Small intestine (tissue), 7 donors: ENCODE measurements at regions not wholly inside any gene's neighbourhood (a gene's known extent, or its start where the extent isn't known, plus 50 kb on each side); places are given as distances from the start of the nearest gene placed in this dataset.
A peak's percentile ranks its signal among the peaks of the same experiment; 100 is the strongest.

Experiments used
- DNase-seq, 2 donors: peaks; one replicate each; pipeline versions ENCODE4 v3.0.0 to v3.0.0-alpha.2; 2013
- FAIRE-seq: peaks from 2 replicates; lab custom pipeline; 2012; peaks lifted over from hg19 to GRCh38; lab: Jason Lieb, UNC
- H3K27ac ChIP-seq, 3 donors: one replicate each; pipeline ENCODE4 v1.5.1; 2013; ENCODE audit warnings: low read length in 2 of 3, mild to moderate bottlenecking in 2 of 3, control low read depth in 1 of 3, inconsistent platforms in 1 of 3, low read depth in 1 of 3, moderate library complexity in 1 of 3
- H3K27me3 ChIP-seq, 3 donors: one replicate each; pipeline ENCODE4 v1.6.1; 2013; ENCODE audit warnings: low read length in 3 of 3, inconsistent platforms in 1 of 3; ENCODE audit not compliant: control insufficient read depth in 3 of 3, insufficient read depth in 3 of 3
- H3K36me3 ChIP-seq, 3 donors: one replicate each; pipeline ENCODE4 v1.6.1; 2013; ENCODE audit warnings: low read length in 3 of 3, inconsistent platforms in 1 of 3, low read depth in 1 of 3, mild to moderate bottlenecking in 1 of 3, moderate library complexity in 1 of 3; ENCODE audit not compliant: control insufficient read depth in 3 of 3, insufficient read depth in 2 of 3
- H3K4me1 ChIP-seq, 3 donors: one replicate each; pipeline ENCODE4 v1.6.1; 2013; ENCODE audit warnings: low read length in 2 of 3, inconsistent platforms in 1 of 3, low read depth in 1 of 3, mild to moderate bottlenecking in 1 of 3, moderate library complexity in 1 of 3; ENCODE audit not compliant: control insufficient read depth in 3 of 3, insufficient read depth in 2 of 3
- H3K4me3 ChIP-seq, 3 donors: one replicate each; pipeline ENCODE4 v1.5.1; 2013; ENCODE audit warnings: low read length in 3 of 3, control low read depth in 1 of 3, inconsistent platforms in 1 of 3, low read depth in 1 of 3, mild to moderate bottlenecking in 1 of 3, moderate library complexity in 1 of 3
- H3K9me3 ChIP-seq, 2 donors: one replicate each; pipeline ENCODE4 v1.6.1; 2013; ENCODE audit warnings: low read depth in 1 of 2, low read length in 1 of 2; ENCODE audit not compliant: control insufficient read depth in 2 of 2, insufficient read depth in 1 of 2
- WGBS, 3 donors: extraction: QIAGEN DNeasy Blood & Tissue Kit; methylation state at CpG; one replicate each; pipeline ENCODE4 v1.1.7; 2013; 5-methylcytosine and 5-hydroxymethylcytosine counted together
- donor health status: healthy with polysubstance abuse.
- donor health status: control.
- donor health status: control.
- donor health status: Bipolar disorder and iron deficiency.
- donor health status: healthy.

DNA sequence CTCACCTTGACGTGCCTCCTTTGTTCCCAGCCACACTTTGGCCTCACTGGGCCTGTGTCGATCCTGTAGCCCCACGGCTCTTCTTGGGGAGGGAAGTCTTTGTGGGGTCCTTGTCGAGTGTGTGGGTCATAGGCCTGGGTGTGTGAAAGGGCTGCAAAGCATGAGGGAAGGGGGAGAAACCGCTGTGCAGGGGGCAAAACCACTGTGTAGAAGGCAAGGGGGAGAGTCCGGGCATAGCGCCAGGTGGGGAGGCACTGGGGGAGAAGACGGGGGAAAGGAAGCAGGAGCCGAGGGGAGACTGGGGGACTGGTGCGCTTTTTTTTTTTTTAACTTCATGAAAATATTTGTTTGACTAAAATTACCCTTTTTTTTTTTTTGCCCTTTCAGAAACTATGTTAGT lies 65.1 kb upstream of the RASD2 start:
- Histone ChIP-seq H3K27me3 (no peaks in the 10 kb centered on the region), H3K4me1 (peaks cover 0 to 16% (median 5%) of the 10 kb centered on the region in 3 donors), H3K27ac (no peak overlapping the region), H3K9me3 (peaks cover 0 to 10% of the 10 kb centered on the region in 2 donors), H3K4me3 (no peak overlapping the region), H3K36me3 (no peaks in the 10 kb centered on the region)
- DNase-seq (no peak), FAIRE-seq (no peak)
- 46 to 73% (median 54%) methylated on average over 10 of the region's 10 CpGs for WGBS, 3 donors

DNA sequence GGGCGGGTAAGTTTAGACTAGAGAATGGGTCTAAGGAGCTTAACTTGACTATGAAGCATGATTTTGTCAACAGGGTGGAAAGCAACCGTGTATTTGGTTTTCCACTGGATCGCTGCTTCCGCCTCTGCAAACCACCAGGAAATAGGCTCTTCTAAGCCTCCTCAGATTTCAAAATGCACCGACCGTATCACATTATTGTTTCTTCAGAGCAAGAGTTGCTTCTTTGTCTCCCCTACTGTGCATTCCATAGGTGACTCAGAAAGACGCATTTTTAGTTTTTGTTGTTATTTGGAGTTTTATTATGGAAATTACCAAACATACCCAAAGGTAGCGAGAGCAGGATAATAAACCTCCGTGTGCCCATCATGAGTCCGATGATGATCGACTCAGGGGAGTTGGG lies 64.3 kb upstream of the RASD2 start:
- WGBS, 3 donors = 75 to 86% (median 79%) methylated on average over 11 of the region's 11 CpGs
- Histone ChIP-seq H3K27ac (no peak overlapping the region), H3K4me1 (peaks cover 2 to 24% (median 6%) of the 10 kb centered on the region in 3 donors), H3K27me3 (no peaks in the 10 kb centered on the region), H3K36me3 (no peaks in the 10 kb centered on the region), H3K4me3 (no peak overlapping the region), H3K9me3 (peaks cover 0 to 2% of the 10 kb centered on the region in 2 donors)
- DNase-seq (no peak), FAIRE-seq (no peak)

DNA sequence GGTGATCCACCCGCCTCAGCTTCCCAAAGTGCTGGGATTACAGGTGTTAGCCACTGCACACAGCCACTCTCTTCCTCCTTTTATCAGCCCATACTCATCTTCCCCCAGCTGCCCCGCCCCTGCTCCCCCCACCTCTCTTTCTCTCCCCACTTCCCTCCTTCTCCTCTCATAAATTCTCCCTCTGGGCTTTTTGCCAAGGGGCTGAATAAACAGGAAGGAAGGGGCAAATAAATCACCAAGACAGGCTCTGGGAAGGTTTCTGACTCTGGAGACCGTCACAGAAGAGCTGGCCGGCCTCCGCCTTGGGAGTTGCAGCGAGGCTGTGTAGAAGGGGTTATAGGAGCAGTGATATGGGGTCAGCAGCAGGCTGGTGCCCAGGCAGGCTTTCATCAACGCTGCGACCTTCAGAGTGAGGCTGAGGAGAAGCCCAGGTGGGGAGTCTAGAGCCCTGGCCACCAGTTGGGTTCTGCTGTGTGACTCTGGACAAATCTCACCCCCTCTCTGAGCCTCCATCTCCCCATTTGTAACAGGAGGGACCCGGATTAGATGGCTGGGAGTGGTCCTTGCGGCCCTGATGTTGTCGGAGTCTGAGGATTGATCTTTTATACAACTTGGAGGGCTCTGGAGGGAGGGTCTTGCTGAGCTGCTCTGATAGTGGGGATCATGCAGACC lies 62.6 kb upstream of the RASD2 start:
- peak overlapping the region in 2 of 3 donors; percentile 2 to 5 for H3K27ac ChIP-seq
- peaks cover 0 to 5% of the 10 kb centered on the region in 2 donors for H3K9me3 ChIP-seq
- FAIRE-seq = no peak
- peak; percentile 68 to 76 for DNase-seq
- 18 to 22% (median 18%) methylated on average over 11 of the region's 11 CpGs for WGBS, 3 donors
- H3K4me1 ChIP-seq = peaks cover 2 to 24% (median 6%) of the 10 kb centered on the region in 3 donors
- no peak overlapping the region for H3K4me3 ChIP-seq
- no peaks in the 10 kb centered on the region for H3K27me3 ChIP-seq
- no peaks in the 10 kb centered on the region for H3K36me3 ChIP-seq

DNA sequence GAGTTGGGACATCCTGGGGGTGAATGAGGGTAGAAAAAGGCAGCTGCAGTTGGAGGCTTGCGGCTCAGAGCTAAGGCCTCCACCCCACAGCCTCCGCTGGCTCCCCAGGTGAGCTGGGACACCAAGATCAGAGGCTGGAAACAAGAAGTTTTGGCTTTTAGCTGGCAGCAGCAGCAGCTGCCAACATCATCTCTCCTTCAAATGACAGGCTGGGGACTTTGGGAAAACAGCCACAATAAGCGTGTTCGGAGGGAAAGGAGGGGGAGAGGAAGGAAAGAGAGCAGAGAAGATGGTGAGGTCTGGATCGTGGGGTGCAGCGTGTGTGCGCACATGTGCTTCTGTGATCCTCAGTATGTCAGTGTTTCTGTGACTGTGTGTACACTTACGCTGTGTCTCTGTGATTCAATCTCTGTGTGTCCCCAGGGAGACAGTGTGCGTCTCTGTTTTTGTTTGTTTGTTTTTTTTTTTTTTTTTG lies 62.0 kb upstream of the RASD2 start:
- Histone ChIP-seq H3K4me1 (peaks cover 2 to 24% (median 6%) of the 10 kb centered on the region in 3 donors), H3K27ac (peak overlapping the region in 2 of 3 donors; percentile 2 to 5), H3K4me3 (no peak overlapping the region), H3K9me3 (peaks cover 0 to 5% of the 10 kb centered on the region in 2 donors), H3K27me3 (no peaks in the 10 kb centered on the region), H3K36me3 (no peaks in the 10 kb centered on the region)
- FAIRE-seq (no peak), DNase-seq (no peak)
- 76 to 90% (median 88%) methylated on average over 9 of the region's 9 CpGs for WGBS, 3 donors

DNA sequence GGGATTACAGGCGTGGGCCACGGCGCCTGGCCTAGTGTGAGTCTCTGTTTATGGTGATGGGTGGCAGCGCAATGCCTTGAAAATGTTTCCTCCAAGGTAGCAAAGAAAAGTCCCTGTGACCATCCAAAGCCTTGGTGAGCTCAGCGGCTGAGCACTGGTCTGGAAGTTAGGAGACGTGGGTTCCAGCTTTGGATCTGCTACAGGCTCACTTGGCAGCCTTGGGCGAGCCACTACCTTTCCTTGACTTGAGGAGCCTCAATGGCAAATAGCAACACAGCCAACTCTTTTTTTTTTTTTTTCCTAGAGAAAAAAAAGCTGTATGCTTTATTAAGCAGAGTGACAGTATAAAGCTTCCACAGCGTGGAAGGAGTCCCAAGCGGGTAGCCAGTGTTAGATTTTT lies 61.3 kb upstream of the RASD2 start:
- DNase-seq = no peak
- H3K27me3 ChIP-seq = no peaks in the 10 kb centered on the region
- H3K9me3 ChIP-seq = peaks cover 0 to 5% of the 10 kb centered on the region in 2 donors
- no peak overlapping the region for H3K27ac ChIP-seq
- H3K4me3 ChIP-seq = no peak overlapping the region
- peaks cover 2 to 24% (median 6%) of the 10 kb centered on the region in 3 donors for H3K4me1 ChIP-seq
- WGBS, 3 donors = 84 to 89% (median 88%) methylated on average over 9 of the region's 9 CpGs
- no peaks in the 10 kb centered on the region for H3K36me3 ChIP-seq
- no peak for FAIRE-seq

DNA sequence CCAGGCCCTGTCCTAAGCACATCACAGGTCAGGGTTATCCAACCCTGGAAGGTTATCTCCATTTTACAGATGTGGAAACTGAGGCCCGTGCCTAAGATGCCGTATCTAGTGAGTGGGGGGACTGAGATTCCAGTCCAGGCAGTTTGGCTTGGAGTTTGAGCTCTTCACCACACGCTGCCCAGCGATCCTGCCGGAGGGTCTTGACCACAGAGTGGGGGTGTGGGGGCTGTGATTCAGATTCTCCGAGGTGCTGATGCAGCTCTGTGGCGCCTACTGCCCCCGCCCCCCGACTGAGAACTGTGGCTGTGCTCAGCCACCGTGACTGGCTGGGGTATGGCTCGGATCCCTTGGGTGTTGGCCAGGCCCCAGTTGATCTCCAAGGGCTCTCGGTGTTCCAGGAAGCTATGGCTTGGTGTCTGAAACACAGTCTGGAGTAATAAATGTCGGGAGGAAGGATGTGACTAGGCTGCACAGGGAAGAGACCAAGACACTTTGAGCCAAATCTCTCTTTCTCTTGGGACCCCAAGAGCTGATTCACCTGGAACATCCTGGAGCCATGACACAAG lies 60.6 kb upstream of the RASD2 start:
- 57 to 59% (median 58%) methylated on average over 13 of the region's 13 CpGs for WGBS, 3 donors
- DNase-seq = no peak
- H3K27ac ChIP-seq = peak overlapping the region in 2 of 3 donors; percentile 40 to 55

DNA sequence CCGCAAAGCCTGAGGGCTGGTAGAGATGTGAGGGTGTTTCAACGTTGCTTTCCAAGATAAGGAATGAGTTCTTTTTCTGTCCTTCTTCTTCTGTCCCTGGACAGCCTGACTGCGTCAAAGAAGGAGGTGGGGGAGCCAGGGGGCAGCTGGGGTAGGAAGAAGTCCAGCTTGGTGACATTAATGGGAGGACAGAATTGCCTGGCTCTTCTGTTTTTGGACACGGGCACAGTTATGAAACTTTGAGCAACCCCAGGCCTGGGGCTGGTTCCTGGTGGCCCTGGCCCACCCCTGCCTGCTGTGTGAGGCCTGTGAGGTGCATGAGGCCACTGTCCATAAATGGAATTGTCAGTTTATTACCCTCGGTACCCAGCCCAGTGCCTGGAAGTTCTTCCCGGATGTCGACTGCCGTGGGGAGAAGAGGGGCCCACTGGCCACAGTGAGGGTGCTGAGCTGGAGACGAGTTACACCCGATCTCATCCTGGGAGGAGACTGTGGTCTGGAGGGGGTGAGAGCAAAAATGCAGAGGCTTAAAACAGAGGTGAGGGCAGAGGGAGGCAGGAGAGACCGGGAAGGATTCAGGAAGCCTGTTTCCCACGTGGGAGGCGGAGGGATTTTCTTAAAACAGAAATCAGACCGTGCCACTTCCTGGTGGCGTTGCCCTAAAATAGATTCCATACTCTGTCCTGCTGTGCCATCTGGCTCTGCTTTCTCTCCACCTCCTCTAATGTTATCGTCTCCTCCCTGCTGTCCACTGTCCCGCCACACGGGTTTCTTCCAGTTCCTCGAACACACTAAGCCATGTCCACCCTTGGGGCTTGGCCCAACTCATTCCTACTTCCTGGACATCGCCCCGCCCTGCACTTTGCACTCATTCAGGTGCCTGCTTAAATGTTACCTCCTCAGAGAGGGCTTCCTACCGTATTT lies 59.7 kb upstream of the RASD2 start:
- Histone ChIP-seq H3K9me3 (peaks cover 0 to 5% of the 10 kb centered on the region in 2 donors), H3K27me3 (no peaks in the 10 kb centered on the region), H3K4me3 (no peak overlapping the region), H3K36me3 (no peaks in the 10 kb centered on the region), H3K27ac (peak overlapping the region in 2 of 3 donors; percentile 40 to 55), H3K4me1 (peaks cover 2 to 24% (median 6%) of the 10 kb centered on the region in 3 donors)
- WGBS, 3 donors = 43 to 49% (median 47%) methylated on average over 22 of the region's 22 CpGs
- FAIRE-seq (no peak), DNase-seq (peak; percentile 28 to 66)

More for the DNA sequence above, 60.6 kb upstream of the RASD2 start:
- Histone ChIP-seq H3K4me1 (peaks cover 2 to 24% (median 6%) of the 10 kb centered on the region in 3 donors), H3K9me3 (peaks cover 0 to 5% of the 10 kb centered on the region in 2 donors), H3K27me3 (no peaks in the 10 kb centered on the region), H3K36me3 (no peaks in the 10 kb centered on the region), H3K4me3 (no peak overlapping the region)
- no peak for FAIRE-seq

DNA sequence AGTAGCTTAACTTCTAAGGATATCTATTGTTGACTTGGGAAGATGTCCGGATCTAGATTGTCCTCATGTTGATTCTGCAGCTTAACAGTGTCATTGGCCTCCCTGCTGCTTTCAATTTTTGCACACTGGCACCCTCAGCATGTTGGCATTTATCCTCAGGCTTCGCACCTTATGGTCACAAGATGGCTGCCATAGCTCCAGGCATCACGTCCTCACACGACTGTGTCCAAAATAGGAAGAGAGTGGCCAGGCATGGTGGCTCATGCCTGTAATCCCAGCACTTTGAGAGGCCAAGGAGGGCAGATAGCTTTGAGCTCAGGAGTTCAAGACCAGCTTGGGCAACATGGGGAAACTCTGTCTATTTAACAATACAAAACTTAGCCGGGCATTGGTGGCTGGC lies 58.3 kb upstream of the RASD2 start:
- Histone ChIP-seq H3K27me3 (no peaks in the 10 kb centered on the region), H3K36me3 (no peaks in the 10 kb centered on the region), H3K9me3 (peaks cover 0 to 5% of the 10 kb centered on the region in 2 donors), H3K4me1 (peaks cover 2 to 21% (median 6%) of the 10 kb centered on the region in 3 donors), H3K27ac (no peak overlapping the region), H3K4me3 (no peak overlapping the region)
- no peak for DNase-seq
- 94 to 96% (median 95%) methylated on average over 5 of the region's 5 CpGs for WGBS, 3 donors
- no peak for FAIRE-seq
